Activated B cell treated with CpG ODN at 0.5 μM for 24 hours (primary cell): ENCODE measurements at regions not wholly inside any gene's neighbourhood (a gene's known extent, or its start where the extent isn't known, plus 50 kb on each side); places are given as distances from the start of the nearest gene placed in this dataset.
"Not testable (repeated sequence)": the region's sequence is repeated elsewhere in the genome, so short reads cannot be mapped to it uniquely, and the experiment has no call there.

Experiments used
- ATAC-seq: fragments of 200-7000 bp; cut with Tn5 transposase; one replicate; pipeline ENCODE4 v1.10.0; 2021; ENCODE audit warnings: low read depth, mild to moderate bottlenecking, moderate library complexity
- CTCF ChIA-PET: fragments of 350-600 bp; sonication (Branson Sonifier 250); formaldehyde crosslinking; loops from one replicate; lab custom pipeline; 2021; ENCODE audit warnings: antibody characterized with exemption; lab: Charles Lee
- POLR2A ChIA-PET: fragments of 350-600 bp; sonication (Branson Sonifier 250); formaldehyde crosslinking; loops from one replicate; lab custom pipeline; 2021; ENCODE audit warnings: antibody characterized with exemption; lab: Charles Lee
- DNase-seq: peaks from one replicate; pipeline ENCODE4 v3.0.0; 2022
- H3K27ac Mint-ChIP-seq: one replicate; pipeline ENCODE4 v1.8.0; 2020; ENCODE audit warnings: mixed read lengths
- H3K27me3 Mint-ChIP-seq: one replicate; pipeline ENCODE4 v1.8.0; 2021; ENCODE audit warnings: mixed read lengths
- H3K36me3 Mint-ChIP-seq: one replicate; pipeline ENCODE4 v1.8.0; 2021; ENCODE audit warnings: low read depth, mixed read lengths
- H3K4me1 Mint-ChIP-seq: one replicate; pipeline ENCODE4 v1.8.0; 2021; ENCODE audit warnings: mixed read lengths
- H3K4me3 Mint-ChIP-seq: one replicate; pipeline ENCODE4 v1.8.0; 2020; ENCODE audit warnings: mild to moderate bottlenecking, mixed read lengths
- H3K9me3 Mint-ChIP-seq: one replicate; pipeline ENCODE4 v1.8.0; 2020; ENCODE audit warnings: mixed read lengths
- CTCF ChIP-seq: fragments of 200-600 bp; IDR thresholded peaks from one replicate; pipeline ENCODE4 v1.8.0; 2022; ENCODE audit warnings: antibody characterized with exemption, mild to moderate bottlenecking
- intact Hi-C: fragments of 100-400 bp; cut with micrococcal nuclease; formaldehyde crosslinking; loops from one replicate; pipeline ENCODE4 v1.15.1; 2024

DNA sequence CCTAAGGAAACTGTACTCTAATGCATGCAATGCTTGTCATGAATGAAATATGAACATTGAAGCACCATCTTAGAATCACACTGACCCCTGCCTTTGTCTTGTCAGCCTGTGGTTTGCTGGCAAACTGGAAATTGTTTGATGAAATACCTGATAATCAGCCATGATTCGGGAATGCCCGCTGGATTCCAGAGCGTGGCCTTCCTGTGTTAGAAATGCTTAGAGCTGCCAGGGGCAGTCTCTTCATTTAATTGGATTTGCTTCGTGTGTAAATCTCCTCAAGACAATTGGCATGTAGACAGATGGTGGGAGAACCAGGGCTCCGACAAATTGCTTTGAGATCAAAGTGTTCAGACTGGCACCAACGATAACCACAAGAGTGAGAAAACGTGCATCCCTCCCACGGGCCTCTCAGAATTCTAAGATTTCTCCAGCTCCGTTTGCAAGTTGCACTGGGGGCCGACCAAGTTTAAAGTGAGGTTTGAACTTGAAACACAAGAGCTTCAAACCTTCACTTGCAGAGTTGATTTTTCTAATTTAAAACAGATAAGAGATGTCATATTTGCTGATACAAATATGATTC is 146.2 kb downstream of the ARRDC4 start:
- CTCF ChIA-PET, result not testable (repeated sequence)

DNA sequence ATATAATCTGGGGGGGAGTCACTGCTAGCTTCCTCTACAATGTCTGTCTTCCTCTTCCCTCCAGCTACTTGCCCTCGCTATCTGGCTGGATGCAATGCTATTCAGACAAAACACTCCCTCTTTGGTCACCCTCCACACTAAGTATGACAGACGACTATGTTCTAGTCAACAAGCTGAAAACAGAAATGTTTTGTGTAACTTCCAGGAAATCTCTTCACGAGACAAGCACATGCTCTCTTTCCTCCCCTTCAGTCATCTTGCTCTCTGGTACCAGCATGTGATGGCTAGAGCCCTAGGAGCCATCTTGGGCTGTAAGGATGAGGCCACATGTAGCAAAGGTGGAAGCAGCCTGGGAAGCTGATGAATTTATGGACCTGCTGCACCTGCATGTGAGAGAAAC is 151.3 kb downstream of the ARRDC4 start:
- intact Hi-C loops, result no loop called here
- no peaks in the 10 kb centered on the region for H3K36me3 Mint-ChIP-seq
- H3K4me1 Mint-ChIP-seq, result no peaks in the 10 kb centered on the region
- no peak overlapping the region for H3K4me3 Mint-ChIP-seq
- POLR2A ChIA-PET, result no interaction called here
- H3K9me3 Mint-ChIP-seq, result no peaks in the 10 kb centered on the region
- H3K27ac Mint-ChIP-seq, result no peak overlapping the region
- no peaks in the 10 kb centered on the region for H3K27me3 Mint-ChIP-seq
- no peak for TF ChIP-seq CTCF
- CTCF ChIA-PET, result no interaction called here
- DNase-seq (no peak), ATAC-seq (no peak)

More for the DNA sequence above, 146.2 kb downstream of the ARRDC4 start:
- DNase-seq, H3K36me3 Mint-ChIP-seq, H3K27me3 Mint-ChIP-seq, H3K9me3 Mint-ChIP-seq, H3K27ac Mint-ChIP-seq, H3K4me1 Mint-ChIP-seq, intact Hi-C loops, ATAC-seq, H3K4me3 Mint-ChIP-seq, POLR2A ChIA-PET: not testable (repeated sequence)

GRCh38 chr15:98113327-98113726 is 152.8 kb downstream of the ARRDC4 start:
- Mint-ChIP-seq H3K36me3 (no peaks in the 10 kb centered on the region), H3K4me1 (no peaks in the 10 kb centered on the region), H3K9me3 (no peaks in the 10 kb centered on the region), H3K27ac (no peak overlapping the region), H3K4me3 (no peak overlapping the region), H3K27me3 (no peaks in the 10 kb centered on the region)
- ChIA-PET CTCF (no interaction called here), POLR2A (no interaction called here)
- no peak for TF ChIP-seq CTCF
- no peak for DNase-seq
- no peak for ATAC-seq
- intact Hi-C loops, result no loop called here

GRCh38 chr15:98120561-98120960 is 160.1 kb downstream of the ARRDC4 start:
- intact Hi-C loops, result no loop called here
- CTCF ChIA-PET, result no interaction called here
- POLR2A ChIA-PET, result no interaction called here

GRCh38 chr15:98121536-98121935 is 161.0 kb downstream of the ARRDC4 start:
- POLR2A ChIA-PET, result no interaction called here

More at GRCh38 chr15:98120561-98120960, 160.1 kb downstream of the ARRDC4 start:
- TF ChIP-seq CTCF, result no peak
- Mint-ChIP-seq H3K9me3 (no peaks in the 10 kb centered on the region), H3K4me1 (no peaks in the 10 kb centered on the region), H3K4me3 (no peak overlapping the region), H3K27ac (no peak overlapping the region), H3K27me3 (no peaks in the 10 kb centered on the region), H3K36me3 (no peaks in the 10 kb centered on the region)
- ATAC-seq (no peak), DNase-seq (no peak)

More at GRCh38 chr15:98121536-98121935, 161.0 kb downstream of the ARRDC4 start:
- DNase-seq (no peak), ATAC-seq (no peak)
- intact Hi-C loops, result no loop called here
- CTCF ChIA-PET, result no interaction called here
- no peaks in the 10 kb centered on the region for H3K27me3 Mint-ChIP-seq
- H3K4me1 Mint-ChIP-seq, result no peaks in the 10 kb centered on the region
- no peaks in the 10 kb centered on the region for H3K9me3 Mint-ChIP-seq
- H3K4me3 Mint-ChIP-seq, result no peak overlapping the region
- no peak overlapping the region for H3K27ac Mint-ChIP-seq
- no peak for TF ChIP-seq CTCF
- H3K36me3 Mint-ChIP-seq, result no peaks in the 10 kb centered on the region
